Epithelial cell of prostate (primary cell): ENCODE measurements at regions not wholly inside any gene's neighbourhood (a gene's known extent, or its start where the extent isn't known, plus 50 kb on each side); places are given as distances from the start of the nearest gene placed in this dataset.
"Not testable (repeated sequence)": the region's sequence is repeated elsewhere in the genome, so short reads cannot be mapped to it uniquely, and the experiment has no call there.

Source experiments
- DNase-seq: peaks from one replicate; pipeline ENCODE4 v3.0.0-alpha.2; 2011; ENCODE audit warnings: low read depth, low spot score
- H3K27ac ChIP-seq: fragments of 450-650 bp; 2 replicates; pipeline ENCODE4 v1.5.1; 2017; ENCODE audit warnings: mild to moderate bottlenecking

- DNase-seq: no peak
- no peak overlapping the region for H3K27ac ChIP-seq
Observed at GRCh38 chr4:174018236-174018635, 265.2 kb downstream of the FBXO8 start.

GRCh38 chr4:174016251-174016650 lies 267.2 kb downstream of the FBXO8 start:
- H3K27ac ChIP-seq: no peak overlapping the region
- DNase-seq: no peak

GRCh38 chr4:174012886-174013259 lies 270.6 kb downstream of the FBXO8 start:
- DNase-seq: no peak
- no peak overlapping the region for H3K27ac ChIP-seq

GRCh38 chr4:174012135-174012885 lies 271.2 kb downstream of the FBXO8 start:
- H3K27ac ChIP-seq: no peak overlapping the region
- DNase-seq: no peak

GRCh38 chr4:174010547-174010946 lies 272.9 kb downstream of the FBXO8 start:
- H3K27ac ChIP-seq: no peak overlapping the region
- DNase-seq: no peak

GRCh38 chr4:174009686-174010451 lies 273.6 kb downstream of the FBXO8 start:
- no peak overlapping the region for H3K27ac ChIP-seq

GRCh38 chr4:174005422-174005821 lies 278.0 kb downstream of the FBXO8 start:
- no peak for DNase-seq
- H3K27ac ChIP-seq: no peak overlapping the region

More at GRCh38 chr4:174009686-174010451, 273.6 kb downstream of the FBXO8 start:
- DNase-seq: no peak

- H3K27ac ChIP-seq: no peak overlapping the region
- no peak for DNase-seq
Observed at GRCh38 chr4:173998471-173999144, 284.9 kb downstream of the FBXO8 start.

GRCh38 chr4:173995779-173996178 lies 287.7 kb downstream of the FBXO8 start:
- DNase-seq, H3K27ac ChIP-seq: not testable (repeated sequence)

GRCh38 chr4:173991814-173992213 lies 291.7 kb downstream of the FBXO8 start:
- no peak for DNase-seq
- no peak overlapping the region for H3K27ac ChIP-seq

- DNase-seq: no peak
- no peak overlapping the region for H3K27ac ChIP-seq
Observed at GRCh38 chr4:173991316-173991715, 292.2 kb downstream of the FBXO8 start.

GRCh38 chr4:173990869-173991210 lies 292.6 kb downstream of the FBXO8 start:
- no peak for DNase-seq
- H3K27ac ChIP-seq: no peak overlapping the region

- no peak overlapping the region for H3K27ac ChIP-seq
- DNase-seq: no peak
Observed at GRCh38 chr4:173990126-173990868, 293.2 kb downstream of the FBXO8 start.

- H3K27ac ChIP-seq, DNase-seq: not testable (repeated sequence)
Observed at GRCh38 chr4:173963523-173963922, 319.9 kb downstream of the FBXO8 start.

GRCh38 chr4:173960398-173960797 lies 323.1 kb downstream of the FBXO8 start:
- no peak overlapping the region for H3K27ac ChIP-seq
- DNase-seq: no peak

- H3K27ac ChIP-seq: no peak overlapping the region
- no peak for DNase-seq
Observed at GRCh38 chr4:173958445-173958844, 325.0 kb downstream of the FBXO8 start.

- no peak for DNase-seq
- H3K27ac ChIP-seq: no peak overlapping the region
Observed at GRCh38 chr4:173943547-173943946, 339.9 kb downstream of the FBXO8 start.

- H3K27ac ChIP-seq: no peak overlapping the region
Observed at GRCh38 chr4:173940146-173940545, 343.3 kb downstream of the FBXO8 start.

GRCh38 chr4:173937631-173938270 lies 345.7 kb downstream of the FBXO8 start:
- no peak overlapping the region for H3K27ac ChIP-seq
- no peak for DNase-seq

More at GRCh38 chr4:173940146-173940545, 343.3 kb downstream of the FBXO8 start:
- no peak for DNase-seq

- DNase-seq: no peak
- no peak overlapping the region for H3K27ac ChIP-seq
Observed at GRCh38 chr4:173936861-173937260, 346.6 kb downstream of the FBXO8 start.
